GM18526 (cell line): ENCODE measurements at regions not wholly inside any gene's neighbourhood (a gene's known extent, or its start where the extent isn't known, plus 50 kb on each side); places are given as distances from the start of the nearest gene placed in this dataset.
A peak's percentile ranks its signal among the peaks of the same experiment; 100 is the strongest.

Experiments used
- POLR2A ChIP-seq: IDR thresholded peaks from 3 replicates; pipeline ENCODE4 v1.6.1; 2011; ENCODE audit not compliant: insufficient read length; ENCODE audit errors: extremely low read depth

DNA sequence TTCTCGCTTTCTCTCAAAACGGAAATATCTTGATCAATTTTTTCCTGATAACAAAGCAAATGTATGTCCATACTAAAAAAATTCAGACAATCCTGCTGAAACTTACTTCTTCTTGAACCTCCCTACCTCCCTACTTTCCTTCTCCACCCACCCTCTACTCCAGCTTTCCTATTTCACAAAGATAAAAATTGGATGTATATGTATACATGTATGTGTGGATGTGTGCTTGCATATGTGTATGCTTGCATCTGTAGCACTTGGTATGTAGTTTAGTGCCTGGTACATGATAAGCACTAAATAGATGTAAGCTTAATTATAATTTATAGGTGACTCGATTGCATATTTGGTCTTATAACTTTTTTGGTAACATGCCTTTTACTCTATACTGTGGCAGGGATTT lies 167.5 kb upstream of the ITGA4 start:
- no peak for TF ChIP-seq POLR2A

DNA sequence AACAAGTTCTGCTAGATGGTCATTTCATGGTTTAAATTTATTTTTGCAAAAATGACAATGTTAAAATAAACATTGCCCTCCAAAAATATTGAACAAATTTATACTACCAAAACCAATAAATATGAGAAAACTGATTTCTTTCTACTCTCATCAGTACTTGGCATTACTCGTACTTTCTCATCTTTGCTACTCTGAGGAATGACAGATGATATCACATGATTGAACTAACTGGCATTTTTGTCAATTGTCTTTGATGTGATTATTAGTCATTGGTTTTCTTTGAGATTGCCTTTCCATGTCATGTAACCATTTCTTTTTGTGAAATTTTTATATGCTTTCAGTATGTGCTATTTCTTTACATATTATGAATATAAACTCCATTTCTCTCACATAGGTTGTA lies 167.0 kb upstream of the ITGA4 start:
- TF ChIP-seq POLR2A: no peak

DNA sequence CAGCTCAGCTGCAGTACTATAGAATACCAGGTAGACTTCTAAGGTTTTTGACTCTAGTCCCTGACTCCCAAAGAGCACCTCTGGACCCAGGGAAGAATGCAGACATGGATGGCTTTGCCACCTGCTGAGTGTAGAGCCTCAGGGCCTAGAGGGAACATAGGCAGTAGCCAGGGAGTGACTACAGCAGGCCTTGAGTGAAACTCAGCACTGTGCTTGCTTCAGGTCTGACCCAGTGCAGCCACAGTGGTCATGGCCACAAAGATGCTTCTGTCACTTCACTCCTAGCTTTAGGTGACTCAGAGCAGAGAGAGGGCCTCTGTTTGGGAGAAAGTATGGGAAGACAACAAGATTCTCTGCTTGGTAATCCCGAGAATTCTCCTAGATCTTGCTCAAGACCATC lies 162.2 kb upstream of the ITGA4 start:
- TF ChIP-seq POLR2A: no peak

GRCh38 chr2:181300600-181301291 lies 156.4 kb upstream of the ITGA4 start:
- TF ChIP-seq POLR2A: no peak

- TF ChIP-seq POLR2A: no peak
These were observed 153.0 kb upstream of the ITGA4 start for GRCh38 chr2:181304011-181304844.

DNA sequence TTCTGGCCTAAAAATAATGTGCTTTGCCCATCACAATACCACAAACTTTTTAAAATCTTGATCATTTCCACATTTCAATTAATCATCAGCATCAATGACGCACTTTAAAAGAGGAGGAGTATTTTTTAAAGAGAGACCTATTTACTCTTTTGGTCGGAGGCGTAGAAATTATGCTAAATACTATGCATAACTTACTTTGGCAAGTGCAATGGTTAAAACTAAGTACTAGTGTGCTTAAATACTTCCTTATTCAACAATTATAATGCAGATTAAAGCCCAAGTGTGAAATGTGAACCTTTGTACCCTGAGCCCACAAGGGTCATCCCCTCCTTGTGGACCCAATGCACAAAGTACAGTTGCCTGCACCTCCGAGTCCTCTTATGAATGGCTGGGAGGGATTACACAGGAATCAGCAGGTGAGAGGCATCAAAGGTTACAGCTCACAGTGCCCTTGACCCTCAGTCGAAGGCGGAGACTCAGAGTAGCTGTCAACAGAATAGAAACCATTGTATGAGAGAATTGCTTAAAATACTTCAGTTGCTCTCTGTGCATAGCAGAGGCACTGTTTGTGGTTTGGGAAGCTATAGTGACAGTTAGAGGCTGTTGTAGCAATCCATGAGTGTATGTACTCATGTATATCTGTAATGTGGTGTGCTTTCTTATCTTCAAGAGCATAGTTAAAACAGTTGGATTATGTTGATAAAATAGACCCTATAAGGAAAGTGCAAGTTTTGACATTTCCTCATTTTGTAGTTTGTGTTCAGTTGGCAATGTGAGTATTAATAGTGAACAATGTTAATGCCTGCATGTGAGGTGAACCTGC lies 151.7 kb upstream of the ITGA4 start:
- peak; percentile 41 for TF ChIP-seq POLR2A

GRCh38 chr2:181306785-181307184 lies 150.4 kb upstream of the ITGA4 start:
- TF ChIP-seq POLR2A: no peak

DNA sequence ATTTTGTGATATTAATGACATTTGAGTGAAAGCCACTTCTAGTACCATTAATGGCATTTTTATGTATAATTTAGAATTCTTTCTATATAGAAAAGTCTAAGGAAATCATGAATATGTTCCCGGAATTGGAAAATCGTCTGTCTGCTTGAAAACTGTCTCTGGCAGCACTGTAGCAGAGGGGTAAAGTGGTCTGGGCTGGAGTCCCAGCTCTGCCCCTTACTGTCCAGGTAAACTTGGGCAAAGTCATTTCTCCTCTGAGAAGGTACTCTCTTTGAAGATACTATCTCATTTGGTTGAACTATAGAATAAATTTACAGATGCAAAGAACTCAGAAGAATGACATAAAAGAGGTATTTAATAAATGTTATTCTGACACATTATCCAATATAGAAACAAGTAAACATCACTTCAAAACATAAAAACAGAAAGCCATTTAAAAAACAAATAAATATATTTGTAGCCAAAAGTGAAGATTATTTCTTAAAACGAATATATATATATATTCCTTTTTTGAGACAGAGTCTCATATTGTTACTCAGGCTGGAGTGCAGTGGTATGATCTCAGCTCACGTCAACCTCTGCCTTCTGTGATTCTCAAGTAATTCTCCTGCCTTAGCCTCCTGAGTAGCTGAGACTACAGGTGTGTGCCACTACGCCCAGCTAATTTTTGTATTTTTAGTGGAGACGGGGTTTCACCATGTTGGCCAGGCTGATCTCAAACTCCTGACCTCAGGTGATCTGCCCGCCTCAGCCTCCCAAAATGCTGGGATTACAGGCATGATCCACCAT lies 149.8 kb upstream of the ITGA4 start:
- no peak for TF ChIP-seq POLR2A

DNA sequence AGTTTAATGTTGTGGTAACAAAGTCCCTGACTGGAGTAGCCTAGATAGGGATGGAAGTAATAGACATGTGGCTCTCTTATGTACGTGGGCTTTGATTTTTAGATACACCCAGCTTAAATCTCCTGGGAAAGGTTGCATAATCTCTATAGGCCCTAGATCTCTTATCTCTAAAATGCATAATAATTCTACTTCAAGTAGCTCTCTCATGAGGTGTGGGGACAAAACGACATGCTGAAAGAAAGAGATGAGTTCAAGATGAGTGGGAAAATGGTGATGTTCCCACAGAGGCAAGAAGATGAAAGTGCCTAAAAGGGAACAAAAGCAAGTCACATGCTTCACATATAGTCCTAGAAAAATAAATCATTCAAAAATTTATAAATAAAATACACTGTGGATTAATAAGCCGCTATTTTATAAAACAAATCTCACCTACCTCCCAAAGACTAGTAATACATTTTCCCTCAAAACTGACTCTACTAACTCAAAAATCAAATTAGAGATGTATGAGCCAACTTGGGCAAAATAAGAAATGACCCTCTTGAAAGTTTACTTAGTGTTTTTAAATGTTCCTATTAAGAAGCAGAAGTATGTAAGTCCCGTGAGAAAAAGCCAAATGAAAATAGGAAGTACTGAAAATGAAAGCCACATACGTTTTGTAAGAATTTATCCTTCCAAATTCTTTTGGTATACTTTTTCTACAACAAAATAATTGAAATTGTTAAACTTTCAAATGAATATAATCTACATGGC lies 148.2 kb upstream of the ITGA4 start:
- TF ChIP-seq POLR2A: no peak

DNA sequence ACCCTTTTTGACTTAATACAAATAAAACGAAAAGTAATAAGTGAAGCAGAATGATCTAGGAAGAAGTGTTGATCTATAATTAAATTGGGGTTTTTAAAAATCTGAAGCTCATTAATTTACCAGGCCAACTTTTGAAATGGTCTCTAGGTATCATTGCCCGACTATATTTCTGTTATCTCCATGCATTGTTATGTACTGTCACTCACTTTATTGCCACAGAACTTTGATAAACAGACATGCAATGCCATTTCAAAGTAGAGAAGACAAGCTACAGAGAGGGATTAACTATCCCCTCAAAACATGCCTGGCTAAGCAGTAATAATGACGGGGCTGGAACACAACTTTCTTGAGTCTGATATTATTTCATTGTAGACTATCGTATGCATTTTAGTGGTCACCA lies 147.6 kb upstream of the ITGA4 start:
- TF ChIP-seq POLR2A: no peak

DNA sequence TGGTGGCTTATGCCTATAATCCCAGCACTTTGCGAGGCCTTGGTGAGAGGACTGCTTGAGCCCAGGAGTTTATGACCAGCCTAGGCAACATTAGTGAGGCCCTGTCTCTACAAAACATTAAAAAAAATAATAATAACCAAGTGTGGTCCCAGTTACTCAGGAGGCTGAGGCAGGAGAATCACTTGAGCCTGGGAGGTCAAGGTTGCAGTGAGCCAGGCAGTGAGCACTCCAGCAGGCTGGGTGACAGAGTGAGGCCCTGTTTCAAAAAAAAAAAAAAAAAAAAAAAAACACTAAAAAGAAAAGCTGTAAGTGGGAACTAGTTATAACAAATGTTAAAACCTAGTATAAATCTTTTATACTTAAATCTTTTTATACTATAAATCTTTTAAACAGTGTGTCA lies 146.2 kb upstream of the ITGA4 start:
- no peak for TF ChIP-seq POLR2A

GRCh38 chr2:181311837-181312236 lies 145.3 kb upstream of the ITGA4 start:
- TF ChIP-seq POLR2A: no peak

DNA sequence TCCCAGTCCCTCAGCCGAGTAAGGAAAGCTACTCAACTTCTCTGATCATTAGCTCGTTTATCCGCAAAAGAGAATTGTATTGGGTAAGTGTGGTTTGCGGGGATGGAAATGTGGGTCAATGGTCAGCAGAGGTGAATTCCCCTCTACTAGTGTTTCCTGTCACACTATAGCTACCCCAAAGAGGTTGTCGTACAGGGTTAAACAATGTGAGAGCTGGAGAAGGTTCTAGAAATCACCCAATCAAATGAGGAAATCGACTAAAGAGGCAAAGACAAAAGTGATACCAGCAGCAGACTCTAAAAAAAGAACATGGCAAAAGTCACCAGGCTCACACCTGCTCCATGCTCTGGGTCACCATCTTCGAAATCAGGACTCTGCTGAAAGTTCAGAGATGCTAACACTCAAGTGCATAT lies 144.7 kb upstream of the ITGA4 start:
- TF ChIP-seq POLR2A: peak; percentile 33

- TF ChIP-seq POLR2A: no peak
These were observed 143.3 kb upstream of the ITGA4 start for GRCh38 chr2:181313845-181314244.

- TF ChIP-seq POLR2A: no peak
These were observed 142.6 kb upstream of the ITGA4 start for GRCh38 chr2:181314551-181314950.

GRCh38 chr2:181317511-181317910 lies 139.7 kb upstream of the ITGA4 start:
- TF ChIP-seq POLR2A: no peak
